ENCODE measurements at regions not wholly inside any gene's neighbourhood (a gene's known extent, or its start where the extent isn't known, plus 50 kb on each side); places are given as distances from the start of the nearest gene placed in this dataset.

- Mint-ChIP-seq H3K27me3 (ENCODE audit: low read depth) (no peaks in the 10 kb centered on the region), H3K4me1 (peaks cover 7 to 11% of the 10 kb centered on the region in 2 experiments)
Observed at GRCh38 chr1:105100102-105100501, 1350.4 kb downstream of the AMY1C start.

More at GRCh38 chr1:105100102-105100501, 1350.4 kb downstream of the AMY1C start:
- Histone ChIP-seq H4K5ac (ENCODE audit: insufficient read length, low read depth, low read length) (no peak overlapping the region), H2BK12ac (ENCODE audit: insufficient read length, low read depth, low read length) (no peak overlapping the region), H2BK15ac (ENCODE audit: low read depth, low read length) (no peak overlapping the region), H3K9me3 (ENCODE audit: control insufficient read depth, low read depth, low read length) (no peaks in the 10 kb centered on the region), H3K79me1 (ENCODE audit: insufficient read depth, low read depth, low read length, poor library complexity, severe bottlenecking) (no peaks in the 10 kb centered on the region), H4K20me1 (ENCODE audit: control insufficient read depth, insufficient read depth, insufficient read length) (no peaks in the 10 kb centered on the region), H3K14ac (ENCODE audit: insufficient read depth, low read length) (no peak overlapping the region), H3K23ac (ENCODE audit: insufficient read length, low read depth, low read length) (no peak overlapping the region), H3K79me2 (ENCODE audit: insufficient read depth, low read length) (no peaks in the 10 kb centered on the region), H2BK5ac (ENCODE audit: insufficient read length, low read length) (no peak overlapping the region), H2BK120ac (ENCODE audit: low read depth, low read length, poor library complexity, severe bottlenecking) (no peak overlapping the region), H3K23me2 (ENCODE audit: insufficient read length, low read depth, low read length, poor library complexity, severe bottlenecking) (no peaks in the 10 kb centered on the region), H2AK5ac (ENCODE audit: insufficient read length, low read length) (no peak overlapping the region), H3K56ac (ENCODE audit: insufficient read length, low read depth, low read length) (no peak overlapping the region), H2AFZ (ENCODE audit: low read length) (no peak overlapping the region), H3K27ac (ENCODE audit: insufficient read length, low read depth, low read length) (no peak overlapping the region), H3T11ph (ENCODE audit: low read length) (no peak overlapping the region), H3K27me3 (ENCODE audit: insufficient read depth, low read length) (no peaks in the 10 kb centered on the region), H3K18ac (ENCODE audit: insufficient read length, low read depth, low read length) (no peak overlapping the region), H4K8ac (replicated peaks; ENCODE audit: insufficient read length, low read depth, low read length) (no peak overlapping the region), H3K4me2 (ENCODE audit: insufficient read depth, insufficient read length, low read length) (no peak overlapping the region), H4K91ac (ENCODE audit: insufficient read length, low read depth, low read length) (no peak overlapping the region), H2BK20ac (ENCODE audit: low read depth, low read length, poor library complexity, severe bottlenecking) (no peak overlapping the region), H3K4me1 (ENCODE audit: insufficient read depth, low read length) (no peaks in the 10 kb centered on the region), H3K4ac (ENCODE audit: low read depth, low read length) (no peak overlapping the region), H3K9ac (ENCODE audit: extremely low read depth, insufficient read length, low read length) (no peak overlapping the region)
- no peaks in the 10 kb centered on the region for H3K36me3 Mint-ChIP-seq (ENCODE audit: insufficient read depth in 1 of 3, low read depth in 3 of 3)
- no peaks in the 10 kb centered on the region for H3K9me3 Mint-ChIP-seq
- DNase-seq = no peak
- no peak overlapping the region for H3K27ac Mint-ChIP-seq
- H3K4me3 Mint-ChIP-seq = no peak overlapping the region
- no CpG with 5 or more reads among the region's 1 CpG for WGBS (ENCODE audit: extremely low coverage, insufficient read length, low lambda C conversion rate)
- no peak for TF ChIP-seq CTCF (conservative IDR thresholded peaks at IDR 0.05)

Data from H9 (cell line).